Ishikawa (cell line): ENCODE measurements at regions not wholly inside any gene's neighbourhood (a gene's known extent, or its start where the extent isn't known, plus 50 kb on each side); places are given as distances from the start of the nearest gene placed in this dataset.

Source experiments
- CREB1 ChIP-seq: IDR thresholded peaks from 2 replicates; pipeline ENCODE4 v1.6.1; 2012; ENCODE audit warnings: low read depth
- EGR1 ChIP-seq: IDR thresholded peaks from 2 replicates; pipeline ENCODE4 v1.6.1; 2012
- EP300 ChIP-seq: IDR thresholded peaks from 2 replicates; pipeline ENCODE4 v1.6.1; 2012; ENCODE audit warnings: borderline replicate concordance
- MAX ChIP-seq: IDR thresholded peaks from 2 replicates; pipeline ENCODE4 v1.6.1; 2012
- NFIC ChIP-seq: IDR thresholded peaks from 2 replicates; pipeline ENCODE4 v1.6.1; 2012
- RAD21 ChIP-seq: IDR thresholded peaks from 2 replicates; pipeline ENCODE4 v1.6.1; 2012; ENCODE audit warnings: low read depth
- REST ChIP-seq: IDR thresholded peaks from 2 replicates; pipeline ENCODE4 v1.6.1; 2012; ENCODE audit warnings: low read depth, mild to moderate bottlenecking
- TAF1 ChIP-seq: IDR thresholded peaks from 2 replicates; pipeline ENCODE4 v1.6.1; 2012; ENCODE audit warnings: low read depth, mild to moderate bottlenecking
- TCF12 ChIP-seq: IDR thresholded peaks from 2 replicates; pipeline ENCODE4 v1.6.1; 2012; ENCODE audit warnings: low read depth
- USF1 ChIP-seq: IDR thresholded peaks from 2 replicates; pipeline ENCODE4 v1.6.1; 2012
- YY1 ChIP-seq: IDR thresholded peaks from 2 replicates; pipeline ENCODE4 v1.6.1; 2012; ENCODE audit warnings: low read depth
- ZBTB7A ChIP-seq: IDR thresholded peaks from 2 replicates; pipeline ENCODE4 v1.6.1; 2012; ENCODE audit warnings: low read depth

- TF ChIP-seq CREB1 (no peak), USF1 (no peak), NFIC (no peak), YY1 (no peak), REST (no peak), ZBTB7A (no peak), RAD21 (no peak), EP300 (no peak), MAX (no peak), TAF1 (no peak), TCF12 (no peak), EGR1 (no peak)
Measured at GRCh38 chr9:74275872-74276508, 221.1 kb upstream of the RORB start.
